Peyer's patch (tissue), 4 donors: ENCODE measurements at regions not wholly inside any gene's neighbourhood (a gene's known extent, or its start where the extent isn't known, plus 50 kb on each side); places are given as distances from the start of the nearest gene placed in this dataset.

Experiments used
- DNase-seq, 3 donors: peaks; one replicate each; pipeline ENCODE4 v3.0.0-alpha.2; 2017 to 2019
- H3K27ac ChIP-seq, 4 donors: fragments of 200-600 bp; sonication (generic); one replicate each; pipeline ENCODE4 v1.5.1; 2016 to 2019
- H3K27me3 ChIP-seq, 2 donors: fragments of 200-600 bp; sonication (generic); one replicate each; pipeline ENCODE4 v1.5.1; 2019
- H3K36me3 ChIP-seq, 3 donors: fragments of 200-600 bp; sonication (generic); one replicate each; pipeline ENCODE4 v1.5.1; 2016 to 2019
- H3K4me1 ChIP-seq, 4 donors: fragments of 200-600 bp; sonication (generic); one replicate each; pipeline ENCODE4 v1.5.1; 2016 to 2019
- H3K4me3 ChIP-seq, 4 donors: fragments of 200-600 bp; sonication (generic); 1 replicate in 3 of 4; 2 replicates in 1 of 4; pipeline ENCODE4 v1.5.1; 2016 to 2019; ENCODE audit warnings: mild to moderate bottlenecking in 1 of 4
- H3K9me3 ChIP-seq, 4 donors: fragments of 200-600 bp; sonication (generic); one replicate each; pipeline ENCODE4 v1.5.1; 2016 to 2019; ENCODE audit warnings: mild to moderate bottlenecking in 1 of 4
- POLR2A ChIP-seq, 2 donors: fragments of 450-650 bp; IDR thresholded peaks; one replicate each; pipeline ENCODE4 v1.5.1; 2017; ENCODE audit warnings: antibody characterized with exemption in 2 of 2, mild to moderate bottlenecking in 2 of 2, moderate library complexity in 2 of 2
- TF ChIP-seq, protein P1 (sequence below), 6 experiments: fragments of 450-650 bp in 4 of 6; fragments of 200-600 bp in 2 of 6; sonication (generic) in 1 of 6; IDR thresholded peaks; one replicate each; pipeline ENCODE4 v1.5.1; 2017 to 2019; ENCODE audit warnings: antibody characterized with exemption in 6 of 6, mild to moderate bottlenecking in 3 of 6, moderate library complexity in 1 of 6

DNA sequence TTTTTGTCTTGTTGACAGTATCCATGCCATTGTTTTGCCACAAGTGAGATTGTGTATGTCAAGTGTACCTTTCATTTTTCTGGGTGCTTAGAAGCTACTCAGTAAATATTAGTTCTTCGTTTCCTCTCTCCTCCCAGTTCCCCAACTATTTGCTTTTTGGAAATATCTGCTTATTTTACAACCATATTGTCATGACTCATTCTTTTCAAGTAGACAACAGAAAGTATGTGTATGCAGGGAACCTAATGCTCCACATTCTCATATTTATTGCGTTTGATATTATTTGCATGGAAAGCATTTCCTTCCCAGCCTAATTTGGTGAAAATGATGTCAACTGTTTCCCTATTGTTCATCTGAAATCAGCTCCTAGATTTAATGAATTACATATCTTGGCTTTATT is 483.7 kb upstream of the RIOK2 start:
- Histone ChIP-seq H3K9me3 (no peaks in the 10 kb centered on the region), H3K36me3 (no peaks in the 10 kb centered on the region), H3K27me3 (no peaks in the 10 kb centered on the region), H3K27ac (no peak overlapping the region), H3K4me1 (no peaks in the 10 kb centered on the region), H3K4me3 (no peak overlapping the region)
- TF ChIP-seq, protein P1, sequence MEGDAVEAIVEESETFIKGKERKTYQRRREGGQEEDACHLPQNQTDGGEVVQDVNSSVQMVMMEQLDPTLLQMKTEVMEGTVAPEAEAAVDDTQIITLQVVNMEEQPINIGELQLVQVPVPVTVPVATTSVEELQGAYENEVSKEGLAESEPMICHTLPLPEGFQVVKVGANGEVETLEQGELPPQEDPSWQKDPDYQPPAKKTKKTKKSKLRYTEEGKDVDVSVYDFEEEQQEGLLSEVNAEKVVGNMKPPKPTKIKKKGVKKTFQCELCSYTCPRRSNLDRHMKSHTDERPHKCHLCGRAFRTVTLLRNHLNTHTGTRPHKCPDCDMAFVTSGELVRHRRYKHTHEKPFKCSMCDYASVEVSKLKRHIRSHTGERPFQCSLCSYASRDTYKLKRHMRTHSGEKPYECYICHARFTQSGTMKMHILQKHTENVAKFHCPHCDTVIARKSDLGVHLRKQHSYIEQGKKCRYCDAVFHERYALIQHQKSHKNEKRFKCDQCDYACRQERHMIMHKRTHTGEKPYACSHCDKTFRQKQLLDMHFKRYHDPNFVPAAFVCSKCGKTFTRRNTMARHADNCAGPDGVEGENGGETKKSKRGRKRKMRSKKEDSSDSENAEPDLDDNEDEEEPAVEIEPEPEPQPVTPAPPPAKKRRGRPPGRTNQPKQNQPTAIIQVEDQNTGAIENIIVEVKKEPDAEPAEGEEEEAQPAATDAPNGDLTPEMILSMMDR (IDR thresholded peaks at IDR 0.05) = no peak
- TF ChIP-seq POLR2A (IDR thresholded peaks at IDR 0.05) = no peak
- DNase-seq = no peak

DNA sequence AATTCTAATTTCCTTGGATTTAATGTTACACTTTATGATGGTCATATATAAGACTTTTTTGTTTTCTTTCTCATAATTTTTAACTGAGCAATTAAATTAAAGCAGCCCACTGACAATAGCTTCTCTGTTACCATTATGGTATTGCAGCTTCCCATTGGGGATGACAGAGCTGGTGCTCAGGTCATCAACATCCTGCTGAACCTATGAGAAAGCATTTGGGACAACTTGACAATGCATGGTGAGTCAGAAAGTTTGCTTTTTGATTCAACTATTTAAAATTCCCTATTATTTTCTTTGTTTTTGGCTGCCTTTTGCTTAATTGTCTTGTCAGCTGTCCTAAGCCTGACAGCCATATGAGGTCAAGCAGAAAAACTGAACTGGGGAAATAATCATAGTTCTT is 487.4 kb upstream of the RIOK2 start:
- no peaks in the 10 kb centered on the region for H3K4me1 ChIP-seq
- H3K27ac ChIP-seq = no peak overlapping the region
- H3K9me3 ChIP-seq = no peaks in the 10 kb centered on the region
- no peak for DNase-seq
- H3K36me3 ChIP-seq = no peaks in the 10 kb centered on the region
- TF ChIP-seq POLR2A (IDR thresholded peaks at IDR 0.05) = no peak
- TF ChIP-seq, protein P1 (IDR thresholded peaks at IDR 0.05) = no peak
- H3K27me3 ChIP-seq = no peaks in the 10 kb centered on the region
- no peak overlapping the region for H3K4me3 ChIP-seq

DNA sequence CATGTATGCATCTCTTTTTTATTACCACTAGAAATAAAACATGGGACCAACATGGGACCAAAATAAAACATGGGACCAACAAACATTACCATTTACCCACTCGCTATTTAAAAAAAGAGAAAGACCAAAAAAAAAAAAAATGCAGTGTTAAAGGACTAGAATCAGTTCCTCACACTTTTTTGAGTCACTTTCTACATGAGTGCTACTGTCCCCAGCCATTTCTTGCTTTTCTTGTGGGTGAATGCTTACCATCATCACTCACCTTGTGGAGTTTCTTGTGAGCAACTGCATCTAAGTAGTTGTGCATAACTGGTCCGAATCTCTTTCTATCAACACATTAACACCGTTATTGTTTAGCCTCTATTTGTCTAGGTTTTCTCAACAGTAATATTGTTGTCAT is 493.6 kb upstream of the RIOK2 start:
- Histone ChIP-seq H3K4me1 (no peaks in the 10 kb centered on the region), H3K27me3 (no peaks in the 10 kb centered on the region), H3K9me3 (no peaks in the 10 kb centered on the region), H3K36me3 (no peaks in the 10 kb centered on the region), H3K4me3 (no peak overlapping the region), H3K27ac (no peak overlapping the region)
- no peak for DNase-seq
- TF ChIP-seq, protein P1 (IDR thresholded peaks at IDR 0.05) = no peak
- TF ChIP-seq POLR2A (IDR thresholded peaks at IDR 0.05) = no peak

DNA sequence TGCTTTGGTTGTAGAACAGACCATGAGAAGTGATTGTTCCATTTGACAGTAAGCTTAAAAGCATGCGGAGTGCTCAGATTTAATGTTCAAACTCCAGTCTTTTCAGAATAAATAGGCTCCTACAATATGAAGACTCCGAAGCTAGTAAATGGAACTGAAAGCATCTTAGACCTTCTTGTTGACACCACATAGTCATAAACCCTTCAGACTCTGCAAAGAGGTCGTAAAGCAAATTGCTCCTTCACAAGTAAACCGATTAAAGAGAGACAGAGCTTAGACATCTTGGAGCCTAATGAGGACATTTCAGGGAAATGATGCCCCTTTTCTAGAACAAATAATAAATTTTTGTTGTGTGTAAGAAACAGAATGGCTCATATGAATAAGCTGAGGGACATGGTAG is 511.0 kb upstream of the RIOK2 start:
- DNase-seq = no peak
- no peak for TF ChIP-seq POLR2A (IDR thresholded peaks at IDR 0.05)
- TF ChIP-seq, protein P1 (IDR thresholded peaks at IDR 0.05) = no peak
- no peaks in the 10 kb centered on the region for H3K36me3 ChIP-seq
- H3K4me1 ChIP-seq = no peaks in the 10 kb centered on the region
- H3K4me3 ChIP-seq = no peak overlapping the region
- H3K9me3 ChIP-seq = no peaks in the 10 kb centered on the region
- no peaks in the 10 kb centered on the region for H3K27me3 ChIP-seq
- no peak overlapping the region for H3K27ac ChIP-seq

DNA sequence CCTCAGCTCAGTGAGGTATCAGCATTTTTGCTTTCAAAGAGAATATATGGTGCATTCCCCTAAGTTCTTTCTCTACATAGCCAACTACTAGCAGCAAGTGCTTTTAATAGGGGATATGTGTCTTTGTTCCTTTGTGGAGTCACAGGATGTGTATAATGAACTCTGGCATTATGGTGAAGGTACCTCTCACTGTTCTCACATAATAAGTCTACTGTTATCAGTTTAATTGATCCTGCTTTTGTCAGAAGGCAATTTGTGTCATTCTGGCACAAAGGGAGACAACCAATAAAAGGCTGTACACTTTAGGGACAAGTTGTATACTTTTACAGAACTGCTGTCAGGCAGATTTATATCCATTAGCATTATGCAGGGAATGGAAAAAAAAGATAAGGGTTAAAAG is 531.4 kb upstream of the RIOK2 start:
- no peak overlapping the region for H3K4me3 ChIP-seq
- no peak overlapping the region for H3K27ac ChIP-seq
- no peaks in the 10 kb centered on the region for H3K36me3 ChIP-seq
- H3K4me1 ChIP-seq = no peaks in the 10 kb centered on the region
- no peak for DNase-seq
- H3K9me3 ChIP-seq = no peaks in the 10 kb centered on the region
- no peaks in the 10 kb centered on the region for H3K27me3 ChIP-seq
- TF ChIP-seq, protein P1 (IDR thresholded peaks at IDR 0.05) = no peak
- TF ChIP-seq POLR2A (IDR thresholded peaks at IDR 0.05) = no peak

DNA sequence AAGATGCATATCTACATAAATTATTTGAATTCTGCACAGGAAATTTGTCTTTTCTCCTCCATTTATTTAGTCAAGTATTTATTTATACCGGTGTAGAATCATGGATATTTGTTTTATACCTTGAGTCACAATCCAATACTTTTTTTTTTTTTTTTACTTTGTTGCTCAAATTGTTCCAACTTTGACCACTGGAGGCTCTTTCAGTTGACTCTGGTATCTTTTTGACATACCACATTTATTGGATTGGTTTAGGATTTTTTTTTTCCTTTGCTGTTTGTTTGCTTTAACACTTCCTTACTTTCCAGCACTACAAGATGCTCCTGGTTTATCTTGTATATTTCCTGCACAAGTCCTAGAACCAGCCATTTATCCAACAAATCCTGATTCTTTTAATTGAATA is 543.1 kb upstream of the RIOK2 start:
- no peak for DNase-seq
- Histone ChIP-seq H3K4me1 (no peaks in the 10 kb centered on the region), H3K27me3 (no peaks in the 10 kb centered on the region), H3K4me3 (no peak overlapping the region), H3K9me3 (peaks cover 0 to 6% (median 1%) of the 10 kb centered on the region in 4 donors), H3K36me3 (no peaks in the 10 kb centered on the region), H3K27ac (no peak overlapping the region)
- no peak for TF ChIP-seq POLR2A (IDR thresholded peaks at IDR 0.05)
- TF ChIP-seq, protein P1 (IDR thresholded peaks at IDR 0.05) = no peak
